GM21576 (cell line): ENCODE measurements at regions not wholly inside any gene's neighbourhood (a gene's known extent, or its start where the extent isn't known, plus 50 kb on each side); places are given as distances from the start of the nearest gene placed in this dataset.
"Not testable (repeated sequence)": the region's sequence is repeated elsewhere in the genome, so short reads cannot be mapped to it uniquely, and the experiment has no call there.

Source experiments
- ATAC-seq: cut with Tn5 transposase; IDR thresholded peaks from one replicate; pipeline ENCODE4 v1.9.1; 2021; ENCODE audit warnings: mild to moderate bottlenecking, moderate library complexity; ENCODE audit not compliant: unreplicated experiment

- no peak for ATAC-seq
Measured at GRCh38 chr6:44020148-44020547, 107.1 kb downstream of the MRPL14 start.

- ATAC-seq = not testable (repeated sequence)
Measured at GRCh38 chr6:44017307-44017706, 109.9 kb downstream of the MRPL14 start.

- no peak for ATAC-seq
Measured at GRCh38 chr6:44016131-44016870, 111.0 kb downstream of the MRPL14 start.

- no peak for ATAC-seq
Measured at GRCh38 chr6:44012078-44012493, 115.2 kb downstream of the MRPL14 start.

- ATAC-seq = no peak
Measured at GRCh38 chr6:44011350-44011920, 115.8 kb downstream of the MRPL14 start.

- ATAC-seq = no peak
Measured at GRCh38 chr6:44010411-44011349, 116.6 kb downstream of the MRPL14 start.

GRCh38 chr6:44009425-44010321 lies 117.6 kb downstream of the MRPL14 start:
- ATAC-seq = no peak

GRCh38 chr6:44008821-44009370 lies 118.4 kb downstream of the MRPL14 start:
- ATAC-seq = no peak

- ATAC-seq = no peak
Measured at GRCh38 chr6:44007818-44008621, 119.2 kb downstream of the MRPL14 start.

- no peak for ATAC-seq
Measured at GRCh38 chr6:44006872-44007303, 120.4 kb downstream of the MRPL14 start.

GRCh38 chr6:44006123-44006871 lies 121.0 kb downstream of the MRPL14 start:
- no peak for ATAC-seq

GRCh38 chr6:44005507-44005903 lies 121.7 kb downstream of the MRPL14 start:
- no peak for ATAC-seq

- no peak for ATAC-seq
Measured at GRCh38 chr6:44004625-44005506, 122.4 kb downstream of the MRPL14 start.

- ATAC-seq = no peak
Measured at GRCh38 chr6:44004136-44004535, 123.1 kb downstream of the MRPL14 start.

- ATAC-seq = no peak
Measured at GRCh38 chr6:44003345-44004061, 123.7 kb downstream of the MRPL14 start.

GRCh38 chr6:44002593-44003344 lies 124.5 kb downstream of the MRPL14 start:
- ATAC-seq = no peak
